Glomerular visceral epithelial cell (primary cell): ENCODE measurements at regions not wholly inside any gene's neighbourhood (a gene's known extent, or its start where the extent isn't known, plus 50 kb on each side); places are given as distances from the start of the nearest gene placed in this dataset.

Experiments
- DNase-seq: peaks from one replicate; pipeline ENCODE4 v3.0.0-alpha.2; 2016; ENCODE audit errors: extremely low spot score

- DNase-seq = no peak
Observed at GRCh38 chr16:9372934-9373890, 281.8 kb downstream of the HAPSTR1 start.

- DNase-seq = no peak
Observed at GRCh38 chr16:9374061-9374460, 282.6 kb downstream of the HAPSTR1 start.

- no peak for DNase-seq
Observed at GRCh38 chr16:9378876-9379275, 287.4 kb downstream of the HAPSTR1 start.

- no peak for DNase-seq
Observed at GRCh38 chr16:9380221-9380620, 288.8 kb downstream of the HAPSTR1 start.

GRCh38 chr16:9381399-9381798 is 290.0 kb downstream of the HAPSTR1 start:
- DNase-seq = no peak

- DNase-seq = no peak
Observed at GRCh38 chr16:9381905-9382304, 290.5 kb downstream of the HAPSTR1 start.

- no peak for DNase-seq
Observed at GRCh38 chr16:9383281-9383680, 291.8 kb downstream of the HAPSTR1 start.

- no peak for DNase-seq
Observed at GRCh38 chr16:9384141-9384540, 292.7 kb downstream of the HAPSTR1 start.

GRCh38 chr16:9389543-9390207 is 298.2 kb downstream of the HAPSTR1 start:
- no peak for DNase-seq

GRCh38 chr16:9392956-9393355 is 301.5 kb downstream of the HAPSTR1 start:
- DNase-seq = no peak

GRCh38 chr16:9393591-9393990 is 302.1 kb downstream of the HAPSTR1 start:
- no peak for DNase-seq

- DNase-seq = no peak
Observed at GRCh38 chr16:9395958-9396359, 304.5 kb downstream of the HAPSTR1 start.

GRCh38 chr16:9399573-9399972 is 308.1 kb downstream of the HAPSTR1 start:
- no peak for DNase-seq

GRCh38 chr16:9401173-9401572 is 309.7 kb downstream of the HAPSTR1 start:
- DNase-seq = no peak

- no peak for DNase-seq
Observed at GRCh38 chr16:9402293-9402860, 310.9 kb downstream of the HAPSTR1 start.

GRCh38 chr16:9404811-9405210 is 313.4 kb downstream of the HAPSTR1 start:
- DNase-seq = no peak

- no peak for DNase-seq
Observed at GRCh38 chr16:9406038-9406712, 314.7 kb downstream of the HAPSTR1 start.

GRCh38 chr16:9407206-9407758 is 315.8 kb downstream of the HAPSTR1 start:
- no peak for DNase-seq

- no peak for DNase-seq
Observed at GRCh38 chr16:9408297-9408878, 316.9 kb downstream of the HAPSTR1 start.

- no peak for DNase-seq
Observed at GRCh38 chr16:9409560-9410493, 318.4 kb downstream of the HAPSTR1 start.
